Hepatic stellate cell (primary cell): ENCODE measurements at regions not wholly inside any gene's neighbourhood (a gene's known extent, or its start where the extent isn't known, plus 50 kb on each side); places are given as distances from the start of the nearest gene placed in this dataset.
"Not testable (repeated sequence)": the region's sequence is repeated elsewhere in the genome, so short reads cannot be mapped to it uniquely, and the experiment has no call there.

ENCODE experiments used
- DNase-seq: peaks from one replicate; pipeline ENCODE4 v3.0.0; 2011; ENCODE audit warnings: low spot score

DNA sequence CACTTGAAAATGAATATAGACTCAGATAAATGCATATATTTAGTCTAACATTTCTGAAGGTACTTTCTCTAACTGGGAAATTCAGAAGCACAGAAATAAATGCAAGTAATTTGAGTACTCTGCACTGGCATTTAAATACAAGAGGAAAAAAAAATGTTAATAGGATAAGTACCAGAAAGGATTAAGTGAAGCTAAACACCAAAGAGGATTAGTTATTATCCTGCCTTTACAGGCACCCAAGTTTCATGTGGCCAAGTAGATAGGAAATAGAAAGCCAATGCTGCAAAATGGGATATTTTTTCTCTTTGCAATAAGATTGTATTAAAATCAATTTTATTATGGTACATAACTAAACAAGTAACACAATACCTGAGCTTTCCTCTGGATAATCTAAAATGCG is 762.5 kb downstream of the PCDH7 start:
- DNase-seq, result no peak

DNA sequence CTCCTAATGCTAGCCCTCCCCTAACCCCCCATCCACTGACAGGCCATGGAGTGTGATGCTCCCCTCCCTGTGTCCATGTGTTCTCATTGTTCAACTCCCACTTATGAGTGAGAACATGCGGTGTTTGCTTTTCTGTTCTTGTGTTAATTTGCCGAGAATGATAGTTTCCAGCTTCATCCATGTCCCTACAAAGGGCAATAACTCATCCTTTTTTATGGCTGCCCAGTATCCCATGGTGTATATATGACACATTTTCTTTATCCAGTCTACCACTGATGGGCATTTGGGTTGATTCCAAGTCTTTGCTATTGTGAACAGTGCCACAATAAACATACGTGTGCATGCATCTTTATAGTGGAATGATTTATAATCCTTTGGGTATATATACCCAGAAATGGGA is 779.0 kb downstream of the PCDH7 start:
- not testable (repeated sequence) for DNase-seq

DNA sequence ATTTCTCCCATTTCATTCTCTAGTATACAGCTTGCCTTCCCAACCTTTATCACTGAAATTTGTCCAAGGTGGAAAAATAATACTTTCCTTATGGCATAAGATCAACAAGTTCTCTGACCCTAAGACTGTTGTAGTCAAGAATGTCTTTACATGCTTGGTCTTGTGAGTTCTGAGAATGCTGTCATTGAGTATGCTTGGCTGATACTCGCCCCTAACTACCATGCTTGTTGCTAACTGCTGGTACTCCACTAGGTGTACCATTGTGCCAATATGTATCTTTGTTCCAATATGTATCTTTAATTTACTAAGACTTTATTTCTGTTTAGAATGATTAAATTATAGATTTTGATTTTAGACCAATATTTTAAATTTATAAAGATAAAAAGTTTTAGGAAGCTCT is 796.4 kb downstream of the PCDH7 start:
- DNase-seq, result no peak

DNA sequence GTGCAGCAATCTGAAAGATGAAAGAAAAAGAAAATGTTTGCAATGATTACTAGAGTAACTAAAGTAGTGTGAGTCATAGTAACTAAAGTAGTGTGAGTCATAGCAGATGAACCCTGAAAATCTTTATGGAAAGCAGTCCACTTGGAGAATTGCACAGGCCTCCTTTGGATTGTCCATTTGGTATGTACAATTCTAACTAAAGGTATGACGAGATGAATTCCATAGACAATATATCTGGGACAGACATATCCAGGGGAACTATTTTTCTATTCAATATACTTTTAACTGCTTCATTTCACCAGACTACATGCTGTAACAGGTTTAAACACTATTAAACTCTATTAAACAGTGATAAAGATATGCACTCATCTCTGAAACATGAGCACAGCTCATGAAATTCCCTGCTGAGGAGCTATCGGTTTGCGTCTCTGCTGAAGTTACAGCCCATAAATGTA is 798.7 kb downstream of the PCDH7 start:
- no peak for DNase-seq

DNA sequence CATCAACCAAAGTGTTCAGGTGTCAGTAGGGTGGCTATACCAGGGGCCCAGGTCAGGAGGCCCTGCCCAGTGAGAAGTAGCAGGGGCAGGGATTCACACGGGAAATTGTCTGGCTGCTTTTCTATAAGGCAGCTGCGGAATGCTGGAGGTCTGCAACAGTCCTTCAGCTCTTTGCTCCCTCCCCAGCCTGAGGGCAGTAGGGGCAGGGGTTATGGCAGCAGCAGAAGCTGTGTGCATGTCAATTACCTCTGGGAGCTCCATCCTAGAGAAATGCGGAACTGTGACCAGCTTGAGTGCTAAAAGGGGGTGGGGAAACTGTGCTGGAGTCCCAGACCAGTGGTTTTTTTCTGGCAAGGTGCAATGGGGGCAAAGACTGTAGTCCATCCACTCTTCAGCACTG is 810.4 kb downstream of the PCDH7 start:
- DNase-seq, result no peak

DNA sequence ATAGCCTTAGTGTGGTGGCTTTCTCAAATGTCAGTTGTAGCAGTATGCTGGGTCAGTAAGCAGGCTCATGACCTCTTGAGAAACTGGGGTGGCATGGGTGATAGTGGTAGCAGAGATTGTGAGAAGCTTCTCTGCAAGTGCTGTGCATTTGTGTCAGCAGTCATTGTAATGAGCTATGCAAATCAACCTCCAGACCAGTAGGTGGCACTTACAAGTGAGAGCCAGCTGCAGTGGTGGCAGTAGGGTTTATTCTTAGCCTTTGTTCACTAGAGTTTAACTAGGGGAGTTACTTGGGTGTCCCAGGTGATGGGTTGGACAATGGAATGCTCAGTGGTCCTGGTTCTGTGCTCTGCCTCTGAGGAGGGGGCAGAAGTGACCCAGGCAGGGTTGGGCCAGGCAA is 818.7 kb downstream of the PCDH7 start:
- no peak for DNase-seq

DNA sequence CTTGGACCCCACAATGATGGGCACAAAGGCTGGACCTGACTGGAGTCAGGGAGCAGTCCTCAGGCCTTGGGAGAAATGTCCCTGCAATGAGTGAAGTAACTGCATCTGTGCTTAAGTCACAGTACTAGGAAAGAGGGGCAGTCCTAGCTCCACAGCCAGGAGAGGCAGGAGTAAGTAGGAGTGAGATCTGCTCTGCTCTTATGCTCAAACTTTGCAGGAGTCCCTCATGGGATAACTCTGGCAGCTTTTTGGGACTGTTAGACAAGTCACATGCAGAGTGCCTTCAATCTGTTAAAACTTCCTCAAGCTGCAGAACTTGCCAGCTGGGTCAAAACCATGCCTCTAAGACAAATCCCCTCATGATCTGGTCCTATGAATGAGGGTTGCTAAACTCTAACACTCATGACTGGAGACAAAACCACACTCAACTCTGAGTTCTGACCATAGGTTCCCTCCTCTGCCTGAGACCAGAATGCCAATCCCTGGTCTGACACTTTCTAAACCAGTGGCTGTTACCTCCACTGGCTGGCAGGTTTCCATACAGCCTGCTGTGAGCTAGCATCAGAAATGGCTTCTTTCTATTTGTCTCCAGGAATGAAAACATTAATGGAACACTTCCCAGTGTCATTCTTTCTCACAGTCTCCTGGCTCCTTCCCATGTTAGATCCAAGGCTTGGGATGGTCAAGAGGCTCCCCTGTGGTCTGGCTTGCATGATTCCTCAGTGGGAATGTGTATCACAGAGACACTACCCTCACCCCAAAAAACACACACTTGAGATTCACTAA is 819.3 kb downstream of the PCDH7 start:
- no peak for DNase-seq

DNA sequence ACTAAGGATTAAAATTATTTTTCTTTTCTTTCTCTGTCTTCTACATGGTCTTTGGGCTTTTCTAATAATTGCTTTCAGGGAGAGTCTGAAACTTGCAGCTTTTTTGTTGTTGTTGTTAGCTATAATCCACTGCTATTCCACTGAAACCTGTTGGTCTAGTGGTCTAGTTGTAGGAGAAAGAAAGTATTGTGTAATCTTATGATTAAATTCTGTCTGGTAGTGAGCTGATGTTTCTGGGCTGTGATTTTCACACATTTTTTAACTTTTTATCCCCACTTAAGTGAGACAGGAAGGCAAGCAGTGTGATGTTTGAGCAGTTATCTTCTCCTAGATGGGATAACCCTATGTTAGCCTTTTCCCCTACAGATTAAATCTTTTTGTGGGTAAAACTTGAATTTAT is 825.2 kb downstream of the PCDH7 start:
- DNase-seq, result no peak

DNA sequence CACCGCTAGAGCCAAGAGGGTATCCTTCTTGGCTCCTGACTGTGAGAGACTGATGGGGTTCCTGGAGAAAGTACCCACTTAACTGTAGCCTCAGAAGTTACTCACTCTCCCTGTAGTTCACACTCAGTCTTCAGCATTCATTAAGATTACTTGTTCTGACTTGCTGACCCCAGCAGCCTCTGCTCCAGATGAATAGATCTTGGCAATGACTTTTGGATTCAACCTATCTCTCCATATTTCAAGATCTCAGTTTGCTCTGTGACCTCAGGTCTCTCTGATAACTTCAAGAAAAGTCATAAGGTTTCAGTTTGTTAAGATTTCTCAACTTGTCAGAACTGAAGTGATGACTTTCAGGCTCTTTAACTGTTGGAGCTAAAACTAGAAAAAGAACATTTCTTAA is 825.6 kb downstream of the PCDH7 start:
- DNase-seq, result no peak

DNA sequence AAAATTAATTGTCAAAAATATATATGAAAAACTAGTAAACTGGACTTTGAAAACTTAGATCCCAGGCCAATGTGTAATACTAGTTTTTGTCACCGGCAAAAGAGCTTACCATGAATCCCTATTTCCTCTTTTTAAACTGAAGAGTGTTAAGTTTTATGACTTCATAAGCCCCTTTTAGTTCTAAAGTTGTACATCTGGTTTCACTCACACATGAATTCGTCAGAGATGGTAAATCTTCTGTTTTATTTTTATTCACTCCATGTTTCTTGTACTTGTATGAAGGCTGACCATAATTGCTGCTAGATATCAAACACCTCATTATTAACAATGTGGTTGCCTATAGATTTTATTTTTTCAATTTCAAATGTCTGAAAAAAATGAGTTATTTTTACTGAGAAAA is 827.9 kb downstream of the PCDH7 start:
- no peak for DNase-seq

DNA sequence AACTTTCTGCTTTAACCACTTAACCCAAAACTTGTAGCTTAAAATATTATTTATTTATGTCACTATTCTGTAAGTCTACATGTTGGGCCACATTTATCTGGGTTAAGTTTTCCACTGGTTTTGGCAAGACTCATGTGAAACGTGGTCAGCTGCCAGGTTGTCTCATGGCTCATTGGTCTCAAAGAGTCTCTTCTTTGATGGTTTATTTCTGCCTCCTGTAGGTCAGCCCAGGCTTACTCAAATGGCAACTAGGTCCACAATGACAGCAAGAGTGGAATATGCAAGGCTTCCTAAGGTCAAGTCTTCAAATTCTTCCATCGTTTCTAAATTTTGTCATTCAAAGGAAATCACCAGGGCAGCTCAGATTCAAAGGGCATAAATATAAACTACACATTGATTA is 828.7 kb downstream of the PCDH7 start:
- DNase-seq, result no peak

DNA sequence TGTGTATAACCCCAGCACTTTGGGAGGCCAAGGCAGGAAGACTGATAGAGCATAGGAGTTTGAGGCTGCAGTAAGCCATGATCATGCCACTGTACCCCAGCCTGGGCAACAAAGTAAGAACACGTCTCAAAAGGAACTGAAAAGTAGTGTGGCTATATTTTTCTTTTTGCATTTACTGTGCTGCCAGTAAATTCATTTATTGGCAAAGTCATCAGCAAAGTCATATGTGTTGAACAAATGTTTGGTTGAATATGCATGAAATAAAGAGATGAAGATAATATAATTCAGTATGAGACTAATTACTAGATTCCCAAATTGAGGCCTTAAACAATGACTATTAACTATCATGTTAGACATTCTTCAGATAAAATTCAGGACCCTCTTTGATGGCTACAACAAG is 829.1 kb downstream of the PCDH7 start:
- DNase-seq, result no peak

DNA sequence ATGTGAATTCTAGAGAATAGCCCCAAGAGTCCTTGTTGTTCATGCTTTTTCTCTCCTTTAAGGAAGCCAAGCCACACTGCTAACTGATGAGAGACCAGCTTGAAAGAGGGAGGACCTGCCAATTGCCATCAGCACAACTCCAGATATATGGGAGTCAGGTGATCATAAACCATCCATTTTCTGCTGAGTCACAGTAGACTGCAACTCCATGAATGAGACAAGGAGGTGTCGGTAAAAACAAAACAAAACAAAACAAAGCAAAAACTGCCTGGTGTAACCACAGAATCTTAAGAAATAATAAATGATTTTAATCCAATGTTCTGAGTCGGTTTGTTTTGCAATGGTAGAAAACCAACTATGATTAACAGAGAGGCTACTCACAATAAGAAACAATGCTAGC is 837.3 kb downstream of the PCDH7 start:
- DNase-seq, result no peak

DNA sequence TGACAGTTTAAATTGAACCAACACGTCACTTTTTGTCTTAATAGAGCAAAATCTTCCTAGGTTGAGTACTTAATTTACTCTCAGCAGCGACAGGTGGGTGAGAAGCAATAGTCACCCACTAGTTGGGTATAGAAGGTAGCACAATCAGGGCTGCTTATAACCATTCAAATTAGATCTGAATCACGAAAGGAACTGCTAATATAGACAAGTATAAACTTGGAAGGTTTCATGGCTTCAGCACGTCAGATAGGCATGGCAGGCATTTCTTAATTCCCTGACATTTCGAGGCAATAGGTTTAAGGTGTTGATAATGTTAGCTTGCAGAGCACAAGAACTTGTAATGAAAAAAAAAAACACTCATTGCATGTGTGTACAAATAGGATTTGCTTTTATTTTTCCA is 853.4 kb downstream of the PCDH7 start:
- DNase-seq, result no peak

DNA sequence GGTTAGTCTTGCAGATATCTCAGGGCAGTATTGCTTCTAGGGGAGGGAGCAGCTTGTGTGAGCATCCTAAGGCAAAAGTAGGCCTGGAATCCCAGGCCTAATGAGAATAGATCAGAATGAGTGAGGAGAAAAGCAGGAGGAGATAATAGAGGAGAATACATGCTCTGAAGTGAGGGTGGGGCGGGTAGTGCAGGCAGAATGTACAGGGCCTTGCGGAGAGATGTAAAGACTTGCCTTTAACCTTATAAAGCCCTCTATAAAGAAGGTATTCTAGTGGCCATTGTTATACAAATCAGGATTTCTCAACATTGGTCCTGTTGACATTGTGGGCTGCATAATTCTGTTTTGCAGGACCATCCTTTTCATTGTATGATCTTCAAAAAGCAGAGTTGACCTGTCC is 855.3 kb downstream of the PCDH7 start:
- DNase-seq, result no peak

DNA sequence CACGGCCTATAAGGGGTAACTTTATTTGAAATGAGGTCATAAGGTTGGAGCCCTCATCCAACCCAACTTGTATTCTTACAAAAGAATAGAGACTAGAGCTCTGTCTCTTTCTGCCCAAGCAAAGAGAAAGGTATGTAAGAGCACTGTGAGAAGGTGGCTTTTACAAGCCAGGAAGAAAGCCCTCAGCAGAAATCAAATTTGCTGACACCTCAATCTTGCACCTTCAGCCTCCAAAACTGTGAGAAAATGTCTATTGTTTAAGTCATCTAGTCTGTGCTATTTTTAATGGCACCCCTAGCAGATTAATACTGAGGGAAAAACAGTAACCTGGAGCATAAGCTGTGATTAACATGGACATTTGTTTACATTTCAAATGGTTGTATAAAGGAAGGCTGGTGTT is 860.7 kb downstream of the PCDH7 start:
- DNase-seq, result no peak

DNA sequence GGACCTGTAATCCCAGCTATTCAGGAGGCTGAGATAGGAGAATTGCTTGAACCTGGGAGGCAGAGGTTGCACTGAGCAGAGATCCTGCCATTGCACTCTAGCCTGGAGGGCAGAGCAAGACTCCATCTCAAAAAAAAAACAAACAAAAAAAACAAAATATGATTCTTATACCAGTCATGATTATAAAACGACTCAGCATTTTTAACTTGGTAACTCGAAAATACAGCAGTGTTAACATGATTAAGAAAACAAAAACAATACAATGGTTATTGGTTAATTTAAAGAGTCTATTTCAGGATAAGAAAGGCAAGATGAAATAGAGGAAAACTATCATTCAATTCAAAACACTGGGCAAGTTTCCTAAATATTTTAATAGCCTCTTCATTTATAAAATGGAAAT is 865.3 kb downstream of the PCDH7 start:
- DNase-seq, result no peak

DNA sequence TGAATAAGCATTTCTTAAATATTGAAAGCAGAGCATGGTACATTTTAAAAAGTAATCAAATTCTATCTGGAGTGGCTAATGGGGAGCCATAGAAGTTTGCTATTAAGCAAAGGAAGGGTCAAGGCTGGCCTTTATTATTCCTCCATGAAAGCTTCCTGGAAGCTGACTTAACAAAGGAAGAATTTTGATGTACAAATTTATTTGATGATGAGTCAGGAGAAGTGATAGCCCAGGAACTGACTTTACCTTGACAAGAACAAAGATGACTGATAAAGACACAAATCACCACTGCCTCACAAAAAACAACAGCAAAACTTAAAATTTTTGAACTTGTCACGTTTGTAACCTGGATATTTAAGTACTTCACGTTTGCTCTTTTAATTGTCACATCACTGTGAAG is 872.1 kb downstream of the PCDH7 start:
- DNase-seq, result no peak

DNA sequence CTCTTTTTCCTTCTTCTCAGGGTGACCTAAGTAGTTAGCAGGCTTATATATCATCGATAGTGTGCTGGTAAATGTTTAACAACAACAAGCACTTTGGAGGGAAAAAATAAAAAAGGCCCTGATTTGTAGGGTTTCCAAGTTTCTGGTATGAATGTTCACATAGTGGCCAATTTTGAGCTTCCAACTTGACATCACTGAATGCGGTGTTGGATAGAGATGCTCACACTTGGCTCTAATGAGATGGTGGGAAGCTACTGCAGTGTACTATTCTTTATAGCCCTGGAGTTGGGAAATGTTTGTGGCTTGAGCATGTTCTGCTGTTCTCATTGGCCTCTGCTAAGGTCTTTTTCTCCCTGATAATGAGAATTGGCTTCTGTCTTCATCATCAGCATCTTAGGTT is 875.3 kb downstream of the PCDH7 start:
- DNase-seq, result no peak

DNA sequence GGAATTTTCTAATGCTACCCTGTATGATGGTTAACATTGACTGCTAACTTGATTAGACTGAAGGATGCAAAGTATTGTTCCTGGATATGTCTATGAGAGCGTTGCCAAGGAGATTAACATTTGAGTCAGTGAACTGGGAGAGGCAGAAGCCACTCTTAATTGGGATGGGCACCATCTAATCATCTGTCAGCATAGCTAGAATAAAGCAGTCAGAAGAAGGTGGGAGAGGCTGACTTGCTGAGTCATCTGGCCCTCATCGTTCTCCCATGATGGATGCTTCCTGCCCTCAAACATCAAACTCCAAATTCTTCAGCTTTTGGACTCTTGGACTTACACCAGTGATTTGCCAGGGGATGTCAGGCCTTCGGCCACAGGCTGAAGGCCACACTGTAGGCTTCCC is 878.5 kb downstream of the PCDH7 start:
- DNase-seq, result no peak

DNA sequence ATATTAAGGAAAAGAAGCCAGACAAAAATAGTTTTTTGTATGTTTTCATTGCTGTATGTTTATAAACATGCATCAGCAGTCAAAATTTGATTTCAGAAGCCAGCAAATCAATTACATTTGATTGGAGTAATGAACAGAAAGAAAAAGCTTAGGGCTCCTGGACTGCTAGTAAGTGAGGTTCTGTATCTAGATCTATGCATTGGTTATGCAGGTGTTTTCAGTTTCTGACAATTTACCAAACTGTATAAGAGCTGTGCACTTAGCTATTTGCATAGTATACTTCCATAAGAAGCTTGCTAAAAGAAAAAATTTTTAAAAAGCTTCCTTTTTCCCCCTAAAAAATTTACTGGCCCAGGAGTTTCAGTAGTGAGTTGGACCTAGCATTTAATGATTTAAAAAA is 881.6 kb downstream of the PCDH7 start:
- no peak for DNase-seq

DNA sequence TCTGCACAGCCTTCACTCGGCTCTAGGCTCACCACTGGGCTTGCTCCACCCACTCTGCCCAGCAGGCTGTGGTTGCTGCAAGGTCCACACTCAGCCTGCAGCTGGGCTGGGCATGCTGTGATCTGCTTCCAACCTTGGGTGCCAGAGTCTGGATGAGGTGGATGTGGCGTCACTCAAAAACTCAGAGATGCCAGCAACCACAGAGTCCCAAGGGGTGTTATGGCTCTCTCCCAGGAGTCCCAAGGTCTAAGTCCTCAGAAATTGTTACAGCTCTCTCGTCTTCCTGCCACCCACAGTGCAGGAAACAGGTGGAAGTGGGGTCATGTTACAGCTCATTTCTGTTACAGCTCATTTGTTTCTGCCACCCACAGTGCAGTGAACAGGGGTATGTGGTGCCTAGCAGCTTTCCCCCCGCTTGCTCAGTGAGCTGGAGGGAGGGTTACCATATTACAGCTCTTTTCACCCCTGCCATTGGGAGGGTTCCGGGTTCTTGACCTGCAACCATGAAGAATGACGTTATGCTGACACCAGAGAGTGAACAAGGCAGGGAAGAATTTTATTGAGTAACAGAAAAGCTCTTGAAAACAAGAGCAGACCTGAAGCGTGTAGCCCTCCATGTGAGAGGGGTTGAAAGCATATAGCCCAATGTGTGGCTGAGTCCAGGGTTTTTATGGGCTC is 893.9 kb downstream of the PCDH7 start:
- no peak for DNase-seq

DNA sequence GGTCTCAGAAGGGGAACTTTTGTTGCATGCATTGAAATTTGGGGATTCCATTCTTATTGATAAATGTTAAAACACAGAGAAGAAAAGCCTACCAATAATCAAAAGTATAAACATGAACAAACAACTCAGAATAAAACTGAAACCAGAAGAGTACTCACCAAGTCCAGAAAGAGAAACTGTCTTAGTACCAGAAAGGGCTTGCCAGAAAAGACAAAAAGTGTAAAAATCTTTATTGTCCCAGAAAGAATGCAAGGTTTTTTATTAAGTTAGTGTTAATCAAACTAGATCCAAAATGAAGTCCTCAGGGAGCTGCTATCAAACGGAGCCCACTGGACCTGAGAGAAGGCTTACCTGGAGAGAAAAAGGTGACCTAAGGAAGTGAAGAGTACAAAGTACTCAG is 897.5 kb downstream of the PCDH7 start:
- no peak for DNase-seq

DNA sequence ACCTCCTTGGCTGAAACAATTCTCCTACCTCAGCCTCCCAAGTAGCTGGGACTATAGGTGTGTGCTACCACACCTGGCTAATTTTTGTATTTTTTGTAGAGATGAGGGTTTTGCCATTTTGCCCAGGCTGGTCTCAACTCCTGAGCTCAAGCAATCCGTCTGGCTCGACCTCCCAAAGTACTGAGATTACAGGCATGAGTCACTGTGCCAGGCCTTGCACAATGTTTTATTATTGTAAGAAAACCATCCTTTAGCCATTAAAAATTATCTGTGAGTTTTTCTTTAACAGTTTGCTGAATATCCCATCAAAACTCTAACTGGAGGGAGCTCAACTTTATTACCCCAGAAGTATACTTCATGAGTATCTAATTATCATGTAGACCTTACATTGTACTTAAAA is 900.3 kb downstream of the PCDH7 start:
- no peak for DNase-seq
